Astrocyte (in vitro differentiated cells and primary cell): ENCODE measurements at regions not wholly inside any gene's neighbourhood (a gene's known extent, or its start where the extent isn't known, plus 50 kb on each side); places are given as distances from the start of the nearest gene placed in this dataset.

ENCODE experiments used
- EZH2 ChIP-seq: IDR thresholded peaks from 2 replicates; pipeline ENCODE4 v1.6.1; 2012; ENCODE audit warnings: mild to moderate bottlenecking, low read length, inconsistent platforms; ENCODE audit not compliant: insufficient read depth
- TF ChIP-seq, protein P1 (sequence below): IDR thresholded peaks from 2 replicates; pipeline ENCODE4 v1.5.1; 2011; ENCODE audit warnings: low read depth, mild to moderate bottlenecking, inconsistent platforms, low read length, moderate library complexity; ENCODE audit not compliant: insufficient read depth

DNA sequence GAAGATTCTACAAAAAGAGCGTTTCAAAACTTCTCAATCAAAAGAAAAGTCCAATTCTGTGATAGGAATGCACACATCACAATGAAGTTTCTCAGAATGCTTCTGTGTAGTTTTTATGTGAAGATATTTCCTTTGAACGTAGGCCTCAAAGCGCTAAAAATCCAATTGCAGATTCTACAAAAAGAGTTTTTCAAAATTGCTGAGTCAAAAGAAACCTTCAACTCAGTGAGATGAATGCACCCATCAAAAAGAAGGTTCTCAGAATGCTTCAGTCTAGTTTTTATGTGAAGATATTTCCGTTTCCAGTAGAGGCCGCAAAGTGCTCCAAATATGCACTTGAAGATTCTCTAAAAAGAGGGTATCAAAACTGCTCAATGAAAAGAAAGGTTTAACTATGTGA lies 319.7 kb upstream of the DEFB115 start:
- no peak for TF ChIP-seq EZH2
- TF ChIP-seq, protein P1, sequence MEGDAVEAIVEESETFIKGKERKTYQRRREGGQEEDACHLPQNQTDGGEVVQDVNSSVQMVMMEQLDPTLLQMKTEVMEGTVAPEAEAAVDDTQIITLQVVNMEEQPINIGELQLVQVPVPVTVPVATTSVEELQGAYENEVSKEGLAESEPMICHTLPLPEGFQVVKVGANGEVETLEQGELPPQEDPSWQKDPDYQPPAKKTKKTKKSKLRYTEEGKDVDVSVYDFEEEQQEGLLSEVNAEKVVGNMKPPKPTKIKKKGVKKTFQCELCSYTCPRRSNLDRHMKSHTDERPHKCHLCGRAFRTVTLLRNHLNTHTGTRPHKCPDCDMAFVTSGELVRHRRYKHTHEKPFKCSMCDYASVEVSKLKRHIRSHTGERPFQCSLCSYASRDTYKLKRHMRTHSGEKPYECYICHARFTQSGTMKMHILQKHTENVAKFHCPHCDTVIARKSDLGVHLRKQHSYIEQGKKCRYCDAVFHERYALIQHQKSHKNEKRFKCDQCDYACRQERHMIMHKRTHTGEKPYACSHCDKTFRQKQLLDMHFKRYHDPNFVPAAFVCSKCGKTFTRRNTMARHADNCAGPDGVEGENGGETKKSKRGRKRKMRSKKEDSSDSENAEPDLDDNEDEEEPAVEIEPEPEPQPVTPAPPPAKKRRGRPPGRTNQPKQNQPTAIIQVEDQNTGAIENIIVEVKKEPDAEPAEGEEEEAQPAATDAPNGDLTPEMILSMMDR = no peak
